Ovary (tissue), 7 donors: ENCODE measurements at regions not wholly inside any gene's neighbourhood (a gene's known extent, or its start where the extent isn't known, plus 50 kb on each side); places are given as distances from the start of the nearest gene placed in this dataset.
"Not testable (repeated sequence)": the region's sequence is repeated elsewhere in the genome, so short reads cannot be mapped to it uniquely, and the experiment has no call there.

Source experiments
- DNase-seq, 5 donors: peaks; one replicate each; pipeline ENCODE4 v3.0.0-alpha.2; 2019 to 2020
- H3K27ac ChIP-seq, 2 donors: fragments of 200-600 bp; one replicate each; pipeline versions ENCODE4 v1.5.1 to v1.8.0; 2019 to 2022
- H3K27me3 ChIP-seq: fragments of 200-600 bp; one replicate; pipeline ENCODE4 v1.8.0; 2022
- H3K36me3 ChIP-seq: fragments of 200-600 bp; sonication (generic); one replicate; pipeline ENCODE4 v1.5.1; 2019
- H3K4me1 ChIP-seq: one replicate; pipeline ENCODE4 v1.8.1; 2013; ENCODE audit warnings: mild to moderate bottlenecking, moderate library complexity; ENCODE audit not compliant: insufficient read depth
- H3K4me3 ChIP-seq: fragments of 200-600 bp; sonication (generic); one replicate; pipeline ENCODE4 v1.5.1; 2017
- H3K9me3 ChIP-seq, 2 donors: fragments of 200-600 bp in 1 of 2; sonication (generic) in 1 of 2; one replicate each; pipeline versions ENCODE4 v1.5.1 to v1.8.1; 2013 to 2019; ENCODE audit warnings: mild to moderate bottlenecking in 1 of 2, moderate library complexity in 1 of 2
- EP300 ChIP-seq: sonication (generic); formaldehyde crosslinking; IDR thresholded peaks from one replicate; pipeline ENCODE4 v1.6.1; 2017; ENCODE audit warnings: antibody characterized with exemption
- POLR2A ChIP-seq: fragments of 450-650 bp; IDR thresholded peaks from one replicate; pipeline ENCODE4 v1.6.1; 2017; ENCODE audit warnings: antibody characterized with exemption, mild to moderate bottlenecking, moderate library complexity
- WGBS, 3 donors: extraction: QIAGEN DNeasy Blood & Tissue Kit in 1 of 3; methylation state at CpG; one replicate each; pipeline versions ENCODE4 v1.1.5 to v1.1.7; 2013 to 2017; 5-methylcytosine and 5-hydroxymethylcytosine counted together
- intact Hi-C, 4 donors: fragments of 100-400 bp; cut with DNase I; formaldehyde crosslinking; loops; one replicate each; pipeline versions ENCODE4 v1.11.0 to v1.15.1; 2022 to 2023
- TF ChIP-seq, protein P1 (sequence below), 3 donors: fragments of 450-650 bp in 2 of 3; fragments of 200-600 bp in 1 of 3; IDR thresholded peaks; one replicate each; pipeline versions ENCODE4 v1.5.1 to v1.8.0; 2016 to 2022; ENCODE audit warnings: antibody characterized with exemption in 3 of 3, mild to moderate bottlenecking in 1 of 3
- donor health status: DM: no; HTN: no; CAD: no; lungs with moderate emphysema.
- donor health status: DM: no; HTN: no; CAD: no.
- donor health status: Bipolar disorder and iron deficiency.
- donor health status: DM: no; HTN: no; CAD: no.
- donor health status: DM: yes; HTN: yes; CAD: no.

GRCh38 chr10:57891201-57892006 lies 376.3 kb downstream of the IPMK start:
- WGBS, 3 donors: 75 to 86% (median 77%) methylated on average over 7 of the region's 7 CpGs
- intact Hi-C loops: no loop called here
- DNase-seq: no peak
- TF ChIP-seq, protein P1, sequence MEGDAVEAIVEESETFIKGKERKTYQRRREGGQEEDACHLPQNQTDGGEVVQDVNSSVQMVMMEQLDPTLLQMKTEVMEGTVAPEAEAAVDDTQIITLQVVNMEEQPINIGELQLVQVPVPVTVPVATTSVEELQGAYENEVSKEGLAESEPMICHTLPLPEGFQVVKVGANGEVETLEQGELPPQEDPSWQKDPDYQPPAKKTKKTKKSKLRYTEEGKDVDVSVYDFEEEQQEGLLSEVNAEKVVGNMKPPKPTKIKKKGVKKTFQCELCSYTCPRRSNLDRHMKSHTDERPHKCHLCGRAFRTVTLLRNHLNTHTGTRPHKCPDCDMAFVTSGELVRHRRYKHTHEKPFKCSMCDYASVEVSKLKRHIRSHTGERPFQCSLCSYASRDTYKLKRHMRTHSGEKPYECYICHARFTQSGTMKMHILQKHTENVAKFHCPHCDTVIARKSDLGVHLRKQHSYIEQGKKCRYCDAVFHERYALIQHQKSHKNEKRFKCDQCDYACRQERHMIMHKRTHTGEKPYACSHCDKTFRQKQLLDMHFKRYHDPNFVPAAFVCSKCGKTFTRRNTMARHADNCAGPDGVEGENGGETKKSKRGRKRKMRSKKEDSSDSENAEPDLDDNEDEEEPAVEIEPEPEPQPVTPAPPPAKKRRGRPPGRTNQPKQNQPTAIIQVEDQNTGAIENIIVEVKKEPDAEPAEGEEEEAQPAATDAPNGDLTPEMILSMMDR (IDR thresholded peaks at IDR 0.05): no peak
- no peak for TF ChIP-seq POLR2A
- H3K27me3 ChIP-seq: no peaks in the 10 kb centered on the region
- H3K27ac ChIP-seq: no peak overlapping the region
- H3K36me3 ChIP-seq: no peaks in the 10 kb centered on the region
- H3K4me1 ChIP-seq: no peaks in the 10 kb centered on the region
- H3K9me3 ChIP-seq: no peaks in the 10 kb centered on the region
- no peak overlapping the region for H3K4me3 ChIP-seq

DNA sequence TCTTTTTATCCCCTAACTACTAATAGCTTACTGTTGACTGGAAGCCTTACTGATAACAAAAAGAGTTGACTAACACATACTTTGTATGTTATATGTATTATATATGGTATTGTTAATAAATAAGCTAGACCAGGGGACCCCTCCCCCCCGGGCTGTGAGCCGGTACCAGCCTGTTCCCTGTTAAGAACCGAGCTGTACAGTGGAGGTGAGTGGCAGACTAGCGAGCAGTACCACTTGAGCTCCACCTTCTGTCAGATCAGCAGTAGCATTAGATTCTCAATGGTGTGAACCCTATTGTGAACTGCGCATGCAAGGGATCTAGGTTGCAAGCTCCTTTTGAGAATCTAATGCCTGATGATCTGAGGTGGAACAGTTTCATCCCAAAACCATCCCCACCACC lies 377.0 kb downstream of the IPMK start:
- no peak for DNase-seq
- TF ChIP-seq POLR2A (no peak), EP300 (no peak)
- TF ChIP-seq, protein P1 (IDR thresholded peaks at IDR 0.05): no peak
- Histone ChIP-seq H3K4me1 (no peaks in the 10 kb centered on the region), H3K27ac (no peak overlapping the region), H3K27me3 (no peaks in the 10 kb centered on the region), H3K9me3 (no peaks in the 10 kb centered on the region), H3K36me3 (no peaks in the 10 kb centered on the region), H3K4me3 (no peak overlapping the region)
- 83 to 90% (median 87%) methylated on average over 5 of the region's 5 CpGs for WGBS, 3 donors
- intact Hi-C loops: no loop called here

DNA sequence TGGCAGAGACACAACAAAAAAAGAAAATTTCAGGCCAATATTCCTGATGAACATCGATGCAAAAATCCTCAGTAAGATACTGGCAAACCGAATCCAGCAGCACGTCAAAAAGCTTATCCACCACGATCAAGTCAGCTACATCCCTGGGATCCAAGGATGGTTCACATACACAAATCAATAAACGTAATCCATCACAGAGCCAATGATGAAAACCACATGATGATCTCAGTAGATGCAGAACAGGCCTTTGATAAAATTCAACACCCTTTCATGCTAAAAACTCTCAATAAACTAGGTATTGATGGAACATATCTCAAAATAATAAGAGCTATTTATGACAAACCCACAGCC lies 382.1 kb downstream of the IPMK start:
- H3K4me3 ChIP-seq, H3K4me1 ChIP-seq, H3K27me3 ChIP-seq, H3K9me3 ChIP-seq, H3K27ac ChIP-seq, DNase-seq, H3K36me3 ChIP-seq, intact Hi-C loops: not testable (repeated sequence)
- 80 to 88% (median 85%) methylated on average over 5 of the region's 5 CpGs for WGBS, 3 donors

- no peak for TF ChIP-seq EP300
- no peak for TF ChIP-seq POLR2A
- TF ChIP-seq, protein P1 (IDR thresholded peaks at IDR 0.05): no peak
- no peak for DNase-seq
- Histone ChIP-seq H3K4me1 (no peaks in the 10 kb centered on the region), H3K9me3 (no peaks in the 10 kb centered on the region), H3K27me3 (no peaks in the 10 kb centered on the region), H3K4me3 (no peak overlapping the region), H3K27ac (no peak overlapping the region), H3K36me3 (no peaks in the 10 kb centered on the region)
- intact Hi-C loops: no loop called here
- 55 to 63% (median 60%) methylated on average over 2 of the region's 2 CpGs for WGBS, 3 donors
Measured at GRCh38 chr10:57884965-57885617, 382.6 kb downstream of the IPMK start.

DNA sequence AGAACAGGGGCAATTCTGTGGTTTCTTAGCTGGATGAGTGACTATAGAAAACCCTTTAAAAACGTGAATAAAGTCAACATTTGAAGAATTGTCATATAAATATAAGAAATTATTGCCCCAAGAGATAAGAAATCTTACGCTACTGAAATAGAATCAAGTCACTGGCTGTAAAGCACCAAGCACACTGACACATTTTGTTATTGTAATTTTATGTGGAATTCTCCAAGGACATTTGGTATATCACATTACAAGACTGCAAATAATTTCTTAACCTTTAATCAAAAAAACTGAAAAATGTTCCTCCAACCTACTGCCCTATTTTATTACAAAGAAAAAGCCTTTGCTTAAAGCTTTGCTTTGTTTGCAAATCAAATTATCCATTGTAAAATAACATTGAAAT lies 383.3 kb downstream of the IPMK start:
- no peak for DNase-seq
- H3K4me1 ChIP-seq: no peaks in the 10 kb centered on the region
- TF ChIP-seq, protein P1 (IDR thresholded peaks at IDR 0.05): no peak
- no peak for TF ChIP-seq EP300
- TF ChIP-seq POLR2A: no peak
- WGBS, 3 donors: 8 to 26% (median 9%) methylated on average over 2 of the region's 2 CpGs
- H3K36me3 ChIP-seq: no peaks in the 10 kb centered on the region
- H3K27ac ChIP-seq: no peak overlapping the region
- intact Hi-C loops: no loop called here
- H3K9me3 ChIP-seq: no peaks in the 10 kb centered on the region
- H3K4me3 ChIP-seq: no peak overlapping the region
- H3K27me3 ChIP-seq: no peaks in the 10 kb centered on the region
